Renal cortex interstitium (tissue), 11 donors: ENCODE measurements at regions not wholly inside any gene's neighbourhood (a gene's known extent, or its start where the extent isn't known, plus 50 kb on each side); places are given as distances from the start of the nearest gene placed in this dataset.

ENCODE experiments used
- DNase-seq, 11 donors: peaks; one replicate each; pipeline ENCODE4 v3.0.0-alpha.2; 2013; ENCODE audit warnings: low read depth in 9 of 11, low spot score in 4 of 11; ENCODE audit errors: extremely low read depth in 1 of 11

GRCh38 chr5:126309860-126310259 is 113.3 kb upstream of the GRAMD2B start:
- DNase-seq, result no peak

DNA sequence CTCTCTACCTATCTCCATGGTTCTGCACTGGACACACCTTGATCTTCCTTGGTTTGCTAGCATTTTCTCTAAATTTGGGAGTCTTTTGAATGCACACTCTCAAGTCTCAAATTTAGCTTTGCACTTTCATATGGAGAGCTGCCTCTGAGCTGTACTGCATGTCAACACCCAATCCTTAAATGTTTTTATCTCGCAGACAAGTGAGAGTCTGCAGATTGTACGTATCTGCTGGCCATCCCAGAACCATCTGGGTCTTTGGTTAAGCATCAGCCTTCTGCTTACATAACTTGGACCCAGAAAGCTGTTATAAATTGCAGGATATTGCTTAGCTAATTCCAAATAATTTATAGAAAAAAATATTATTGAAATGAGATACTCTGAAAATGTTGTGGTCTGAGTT is 111.4 kb upstream of the GRAMD2B start:
- DNase-seq, result no peak

DNA sequence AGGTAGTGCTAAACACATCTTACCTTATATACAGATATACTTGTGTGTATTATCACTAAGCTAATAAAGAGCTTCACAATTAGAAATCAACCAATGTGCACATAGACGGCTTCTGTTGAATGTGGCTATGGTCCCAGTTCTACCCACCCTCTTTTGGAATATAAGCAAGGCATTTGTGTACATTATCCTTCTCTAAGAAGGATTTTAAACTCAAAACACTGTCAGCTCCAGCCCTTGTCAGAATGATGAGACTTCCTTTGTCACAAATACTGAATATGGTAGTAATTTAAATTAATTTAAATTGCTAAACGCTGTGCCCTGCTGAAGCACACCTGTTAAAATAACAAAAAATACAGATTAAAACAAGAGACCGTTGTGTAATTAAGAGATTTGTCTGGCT is 107.9 kb upstream of the GRAMD2B start:
- no peak for DNase-seq

GRCh38 chr5:126332326-126332725 is 90.9 kb upstream of the GRAMD2B start:
- no peak for DNase-seq

- DNase-seq, result no peak
These were observed 88.4 kb upstream of the GRAMD2B start for GRCh38 chr5:126334760-126335159.

DNA sequence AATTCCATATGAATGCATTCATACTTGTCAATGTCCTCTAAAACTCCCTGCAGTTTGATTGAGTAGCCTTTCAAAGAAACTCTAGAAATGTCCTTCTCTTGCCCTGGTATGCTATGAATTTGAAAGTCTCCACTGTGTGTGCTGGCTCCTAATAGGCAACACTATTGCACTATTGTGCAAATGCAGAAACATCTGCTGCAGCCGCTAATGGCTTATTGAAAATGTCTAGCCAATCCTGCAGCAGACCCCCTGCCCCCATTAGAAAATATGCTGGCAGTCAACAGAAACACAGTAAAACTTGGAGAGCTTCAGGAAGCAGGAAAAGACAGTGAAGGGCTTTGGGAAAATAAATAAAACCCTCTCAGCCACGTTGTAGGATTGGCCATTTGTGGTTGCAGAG is 87.3 kb upstream of the GRAMD2B start:
- DNase-seq, result peak in 1 of 11 donors; percentile 25

DNA sequence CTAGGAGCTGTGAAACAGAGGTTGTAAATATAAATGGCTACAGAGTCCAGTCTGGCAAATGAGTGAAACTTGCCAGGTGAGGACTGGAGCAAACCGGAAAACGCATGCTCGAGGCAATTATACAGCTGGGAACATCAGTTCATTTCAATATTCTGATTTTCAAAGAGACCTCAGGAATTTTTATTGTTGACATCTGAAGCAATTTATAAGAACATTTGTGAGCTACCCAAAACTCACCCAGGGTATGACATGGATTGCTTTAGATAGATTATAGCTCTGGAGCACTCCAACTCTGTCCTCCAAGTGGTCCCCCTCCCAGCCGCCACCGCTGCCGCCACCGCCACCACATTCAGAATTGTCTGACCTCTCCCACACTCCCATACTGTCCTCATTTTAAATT is 84.6 kb upstream of the GRAMD2B start:
- no peak for DNase-seq

- peak; percentile 41 to 77 (median 63) for DNase-seq
These were observed 83.9 kb upstream of the GRAMD2B start for GRCh38 chr5:126339215-126339805.

DNA sequence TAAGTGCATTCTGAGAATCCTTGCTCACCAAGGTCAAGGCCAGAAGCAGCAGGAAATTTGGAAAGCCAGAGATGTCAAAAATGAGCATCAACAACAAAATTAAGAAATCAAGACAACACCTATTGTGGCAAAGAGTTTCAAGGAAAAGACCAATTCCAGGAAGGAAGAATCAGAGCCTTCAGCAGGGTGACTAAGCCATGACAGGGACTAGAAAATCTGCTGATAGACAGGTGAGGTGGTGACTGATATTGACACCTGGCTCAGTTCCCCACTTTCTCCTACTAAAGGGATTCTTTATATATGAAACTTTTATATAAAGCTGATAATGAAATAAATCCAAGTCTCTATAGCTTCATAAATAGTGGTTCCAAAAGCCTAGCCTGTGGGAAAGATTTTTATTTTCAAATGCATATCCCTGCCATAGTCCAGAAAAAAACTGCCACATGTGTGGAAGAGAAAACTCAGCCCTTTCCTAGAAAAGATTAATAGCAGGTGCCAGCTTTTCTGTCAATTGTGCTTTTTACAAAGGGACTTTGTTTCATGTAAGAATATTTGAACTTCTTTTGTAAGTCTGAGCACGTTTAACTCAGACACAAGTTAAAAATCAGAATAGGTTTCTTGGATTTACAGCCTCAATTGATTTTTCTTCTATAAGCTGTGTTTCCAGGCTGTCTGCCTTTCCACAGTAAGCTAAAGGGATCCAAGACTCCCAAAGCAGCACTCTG is 81.1 kb upstream of the GRAMD2B start:
- no peak for DNase-seq

DNA sequence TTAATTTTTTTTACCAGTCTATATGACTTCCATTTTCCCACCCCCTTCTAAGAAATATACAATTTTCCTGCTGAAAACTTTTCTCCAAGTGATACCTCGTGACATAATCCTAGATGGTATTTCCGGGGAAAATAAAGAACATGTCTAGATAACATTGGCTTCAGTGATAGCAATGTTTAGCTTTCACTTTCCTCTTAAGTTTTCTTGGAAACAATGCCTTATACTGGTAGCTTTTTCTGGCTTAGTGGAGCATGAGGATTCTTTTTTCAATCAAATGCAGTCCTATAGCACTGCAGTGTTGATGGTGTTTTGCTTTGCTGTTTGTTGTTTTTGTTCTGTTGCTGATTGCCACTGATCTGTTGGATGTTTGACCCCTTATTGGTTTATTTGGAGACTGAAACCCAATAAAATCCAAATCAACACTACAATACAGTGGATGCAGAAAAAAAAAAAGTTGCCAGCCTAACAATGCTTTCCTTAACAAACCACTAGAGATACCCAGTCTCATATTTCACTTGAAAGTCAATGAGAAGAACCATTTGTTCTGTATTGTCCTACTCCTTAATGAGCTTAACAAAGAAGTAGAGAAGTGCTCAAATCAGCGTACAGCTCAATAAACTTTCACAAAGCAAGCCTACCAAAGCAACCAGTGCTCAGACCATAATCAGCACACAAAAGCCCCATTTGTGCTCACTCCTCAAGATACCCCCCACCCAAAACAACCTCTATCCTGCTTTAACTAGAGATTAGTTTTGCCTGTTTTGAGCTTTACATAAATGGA is 74.2 kb upstream of the GRAMD2B start:
- no peak for DNase-seq

DNA sequence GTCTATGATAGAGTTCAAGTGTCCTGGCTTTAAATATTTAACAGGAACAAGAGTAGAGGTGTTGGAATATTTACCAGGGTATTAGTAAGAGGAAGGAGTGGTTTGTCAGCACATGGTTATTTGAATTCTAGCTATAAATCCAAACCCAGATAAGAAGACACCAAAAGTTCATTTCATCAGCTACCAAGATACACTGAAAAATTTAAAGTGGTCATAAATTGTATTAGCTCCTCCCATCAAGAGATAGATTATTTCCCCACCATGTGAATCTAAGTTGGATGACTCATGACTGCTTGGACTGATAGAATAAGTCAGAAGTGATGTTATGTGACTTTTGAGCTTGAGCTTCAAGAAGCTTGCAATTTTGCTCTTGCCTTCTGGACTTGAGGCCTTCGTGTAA is 72.1 kb upstream of the GRAMD2B start:
- no peak for DNase-seq

GRCh38 chr5:126354012-126354857 is 69.0 kb upstream of the GRAMD2B start:
- DNase-seq, result peak in 3 of 11 donors; percentile 38 to 64 (median 62)

GRCh38 chr5:126354858-126355731 is 68.1 kb upstream of the GRAMD2B start:
- DNase-seq, result no peak

DNA sequence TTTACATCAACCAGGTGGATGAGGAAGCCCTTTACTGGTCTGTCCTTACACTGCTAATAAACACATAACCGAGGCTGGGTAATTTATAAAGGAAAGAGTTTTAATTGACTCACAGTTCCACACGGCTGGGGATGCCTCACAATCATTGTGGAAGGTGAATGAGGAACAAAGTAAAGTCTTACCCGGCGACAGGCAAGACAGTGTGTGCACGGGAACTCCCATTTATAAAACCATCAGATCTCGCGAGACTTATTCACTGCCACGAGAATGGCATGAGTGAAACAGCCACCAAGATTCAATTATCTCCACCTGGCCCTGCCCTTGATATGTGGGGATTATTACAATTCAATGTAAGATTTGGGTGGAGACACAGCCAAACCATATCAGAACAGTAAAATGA is 67.3 kb upstream of the GRAMD2B start:
- DNase-seq, result no peak

DNA sequence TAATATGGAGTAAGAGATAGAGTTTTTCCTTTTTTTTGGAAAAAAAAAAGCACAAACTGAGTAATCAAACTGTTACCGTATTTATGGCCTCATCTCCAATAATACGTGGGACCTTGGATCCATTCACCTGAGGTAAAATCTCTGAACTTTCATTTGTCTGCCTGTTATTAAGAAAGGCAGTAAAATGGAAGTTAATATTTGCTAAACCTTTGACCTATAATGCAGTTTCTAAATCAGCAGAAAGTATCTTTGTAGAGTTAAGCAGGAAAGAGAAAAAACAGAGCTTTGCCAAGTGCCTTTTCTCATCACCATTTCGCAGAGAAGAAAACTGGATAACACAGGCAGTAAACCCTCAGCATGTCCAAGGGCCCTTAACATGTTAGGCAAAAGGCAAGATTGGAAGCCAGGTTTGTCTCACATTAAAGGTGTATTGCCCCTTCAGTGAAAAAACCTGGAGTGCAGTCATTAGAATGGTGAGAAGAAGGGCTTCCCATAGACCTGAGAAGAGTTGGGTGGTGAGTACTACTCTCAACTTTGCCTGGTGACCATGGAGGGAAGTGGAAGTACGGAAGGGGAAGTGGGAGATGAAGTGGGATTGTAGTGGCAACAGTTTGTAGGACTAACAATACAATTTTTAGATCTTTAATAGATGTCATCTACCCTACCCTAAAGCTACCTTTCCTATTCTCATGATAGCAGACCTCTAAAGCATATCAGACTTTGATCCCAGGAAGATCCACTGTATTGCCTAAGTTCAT is 65.4 kb upstream of the GRAMD2B start:
- DNase-seq, result no peak

GRCh38 chr5:126358525-126358924 is 64.7 kb upstream of the GRAMD2B start:
- no peak for DNase-seq

DNA sequence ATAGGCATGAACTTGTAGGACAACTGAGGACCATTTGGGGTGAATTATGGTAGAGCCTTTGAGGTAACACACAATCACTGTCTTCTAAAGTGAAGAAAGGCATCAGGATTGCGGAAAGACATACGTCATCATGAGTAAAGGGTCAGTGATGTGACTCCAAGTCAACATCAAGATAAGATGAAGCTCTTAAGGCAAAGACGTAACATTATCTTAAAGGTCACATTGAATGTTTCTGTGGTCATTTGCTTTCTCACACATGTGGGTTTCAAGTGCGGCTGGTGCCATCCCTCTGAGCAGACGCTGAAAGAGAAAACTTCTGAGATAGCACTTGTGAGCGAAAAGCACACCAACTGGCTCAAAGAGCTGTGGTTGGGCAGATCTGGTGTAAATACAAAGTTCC is 63.3 kb upstream of the GRAMD2B start:
- DNase-seq, result no peak

- no peak for DNase-seq
These were observed 62.7 kb upstream of the GRAMD2B start for GRCh38 chr5:126360467-126360866.
